Skeletal muscle tissue (tissue), 3 donors: ENCODE measurements at regions not wholly inside any gene's neighbourhood (a gene's known extent, or its start where the extent isn't known, plus 50 kb on each side); places are given as distances from the start of the nearest gene placed in this dataset.

Source experiments
- H3K27ac ChIP-seq: one replicate; pipeline ENCODE4 v1.7.0; 2013; ENCODE audit warnings: mild to moderate bottlenecking, low read depth, low read length, inconsistent platforms
- H3K27me3 ChIP-seq, 3 donors: one replicate each; pipeline ENCODE4 v1.7.0; 2013; ENCODE audit warnings: low read length in 3 of 3; ENCODE audit not compliant: control insufficient read depth in 3 of 3, insufficient read depth in 3 of 3
- H3K36me3 ChIP-seq, 3 donors: one replicate each; pipeline ENCODE4 v1.7.0; 2013; ENCODE audit warnings: low read length in 3 of 3; ENCODE audit not compliant: control insufficient read depth in 3 of 3, insufficient read depth in 3 of 3
- H3K4me1 ChIP-seq, 3 donors: one replicate each; pipeline ENCODE4 v1.7.0; 2013; ENCODE audit warnings: low read length in 3 of 3, mild to moderate bottlenecking in 3 of 3; ENCODE audit not compliant: control insufficient read depth in 3 of 3, insufficient read depth in 3 of 3
- H3K4me3 ChIP-seq, 3 donors: one replicate each; pipeline ENCODE4 v1.7.0; 2013; ENCODE audit warnings: low read length in 3 of 3
- H3K9ac ChIP-seq, 3 donors: one replicate each; pipeline ENCODE4 v1.7.0; 2013; ENCODE audit warnings: low read length in 3 of 3, mild to moderate bottlenecking in 3 of 3, moderate library complexity in 2 of 3, low read depth in 1 of 3
- H3K9me3 ChIP-seq, 3 donors: one replicate each; pipeline ENCODE4 v1.7.0; 2013; ENCODE audit warnings: low read length in 3 of 3; ENCODE audit not compliant: control insufficient read depth in 3 of 3
- donor health status: Osteomylitis.

GRCh38 chr4:159768016-159768415 lies 665.1 kb downstream of the RAPGEF2 start:
- H3K9me3 ChIP-seq, result no peaks in the 10 kb centered on the region
- H3K27me3 ChIP-seq, result no peaks in the 10 kb centered on the region
- H3K4me1 ChIP-seq, result no peaks in the 10 kb centered on the region
- H3K36me3 ChIP-seq, result no peaks in the 10 kb centered on the region
- H3K27ac ChIP-seq, result no peak overlapping the region
- H3K9ac ChIP-seq, result no peak overlapping the region
- no peak overlapping the region for H3K4me3 ChIP-seq

- H3K36me3 ChIP-seq, result no peaks in the 10 kb centered on the region
- H3K27ac ChIP-seq, result no peak overlapping the region
- no peak overlapping the region for H3K4me3 ChIP-seq
- no peak overlapping the region for H3K9ac ChIP-seq
- no peaks in the 10 kb centered on the region for H3K27me3 ChIP-seq
- H3K4me1 ChIP-seq, result no peaks in the 10 kb centered on the region
- no peaks in the 10 kb centered on the region for H3K9me3 ChIP-seq
Observed at GRCh38 chr4:159770401-159770800, 667.5 kb downstream of the RAPGEF2 start.

GRCh38 chr4:159770969-159771368 lies 668.1 kb downstream of the RAPGEF2 start:
- no peaks in the 10 kb centered on the region for H3K9me3 ChIP-seq
- no peak overlapping the region for H3K4me3 ChIP-seq
- no peak overlapping the region for H3K9ac ChIP-seq
- no peaks in the 10 kb centered on the region for H3K27me3 ChIP-seq
- H3K4me1 ChIP-seq, result no peaks in the 10 kb centered on the region
- no peak overlapping the region for H3K27ac ChIP-seq
- H3K36me3 ChIP-seq, result no peaks in the 10 kb centered on the region

GRCh38 chr4:159776961-159777360 lies 674.1 kb downstream of the RAPGEF2 start:
- Histone ChIP-seq H3K36me3 (no peaks in the 10 kb centered on the region), H3K4me3 (no peak overlapping the region), H3K9ac (no peak overlapping the region)

GRCh38 chr4:159777689-159778088 lies 674.8 kb downstream of the RAPGEF2 start:
- Histone ChIP-seq H3K4me1 (no peaks in the 10 kb centered on the region), H3K27ac (no peak overlapping the region), H3K4me3 (no peak overlapping the region), H3K9me3 (no peaks in the 10 kb centered on the region), H3K27me3 (no peaks in the 10 kb centered on the region), H3K36me3 (no peaks in the 10 kb centered on the region), H3K9ac (no peak overlapping the region)

More at GRCh38 chr4:159776961-159777360, 674.1 kb downstream of the RAPGEF2 start:
- Histone ChIP-seq H3K4me1 (no peaks in the 10 kb centered on the region), H3K27ac (no peak overlapping the region), H3K9me3 (no peaks in the 10 kb centered on the region), H3K27me3 (no peaks in the 10 kb centered on the region)

- no peaks in the 10 kb centered on the region for H3K36me3 ChIP-seq
- H3K27me3 ChIP-seq, result no peaks in the 10 kb centered on the region
- no peaks in the 10 kb centered on the region for H3K9me3 ChIP-seq
- no peaks in the 10 kb centered on the region for H3K4me1 ChIP-seq
- H3K4me3 ChIP-seq, result no peak overlapping the region
- no peak overlapping the region for H3K9ac ChIP-seq
- H3K27ac ChIP-seq, result no peak overlapping the region
Observed at GRCh38 chr4:159778298-159778697, 675.4 kb downstream of the RAPGEF2 start.

GRCh38 chr4:159779716-159780115 lies 676.8 kb downstream of the RAPGEF2 start:
- H3K4me3 ChIP-seq, result no peak overlapping the region
- no peak overlapping the region for H3K9ac ChIP-seq
- H3K27me3 ChIP-seq, result no peaks in the 10 kb centered on the region
- no peaks in the 10 kb centered on the region for H3K36me3 ChIP-seq
- H3K9me3 ChIP-seq, result no peaks in the 10 kb centered on the region
- no peaks in the 10 kb centered on the region for H3K4me1 ChIP-seq
- H3K27ac ChIP-seq, result no peak overlapping the region

GRCh38 chr4:159780196-159780922 lies 677.5 kb downstream of the RAPGEF2 start:
- H3K36me3 ChIP-seq, result no peaks in the 10 kb centered on the region
- no peaks in the 10 kb centered on the region for H3K4me1 ChIP-seq
- no peaks in the 10 kb centered on the region for H3K27me3 ChIP-seq
- H3K9me3 ChIP-seq, result no peaks in the 10 kb centered on the region
- no peak overlapping the region for H3K9ac ChIP-seq
- H3K27ac ChIP-seq, result no peak overlapping the region
- H3K4me3 ChIP-seq, result no peak overlapping the region

- Histone ChIP-seq H3K4me1 (no peaks in the 10 kb centered on the region), H3K27me3 (no peaks in the 10 kb centered on the region), H3K36me3 (no peaks in the 10 kb centered on the region), H3K9me3 (no peaks in the 10 kb centered on the region), H3K27ac (no peak overlapping the region), H3K9ac (no peak overlapping the region), H3K4me3 (no peak overlapping the region)
Observed at GRCh38 chr4:159787901-159788300, 685.0 kb downstream of the RAPGEF2 start.

- Histone ChIP-seq H3K4me3 (no peak overlapping the region), H3K4me1 (no peaks in the 10 kb centered on the region), H3K36me3 (no peaks in the 10 kb centered on the region), H3K9me3 (no peaks in the 10 kb centered on the region), H3K9ac (no peak overlapping the region), H3K27ac (no peak overlapping the region), H3K27me3 (no peaks in the 10 kb centered on the region)
Observed at GRCh38 chr4:159791334-159791733, 688.5 kb downstream of the RAPGEF2 start.
